ENCODE measurements at regions not wholly inside any gene's neighbourhood (a gene's known extent, or its start where the extent isn't known, plus 50 kb on each side); places are given as distances from the start of the nearest gene placed in this dataset.

DNA sequence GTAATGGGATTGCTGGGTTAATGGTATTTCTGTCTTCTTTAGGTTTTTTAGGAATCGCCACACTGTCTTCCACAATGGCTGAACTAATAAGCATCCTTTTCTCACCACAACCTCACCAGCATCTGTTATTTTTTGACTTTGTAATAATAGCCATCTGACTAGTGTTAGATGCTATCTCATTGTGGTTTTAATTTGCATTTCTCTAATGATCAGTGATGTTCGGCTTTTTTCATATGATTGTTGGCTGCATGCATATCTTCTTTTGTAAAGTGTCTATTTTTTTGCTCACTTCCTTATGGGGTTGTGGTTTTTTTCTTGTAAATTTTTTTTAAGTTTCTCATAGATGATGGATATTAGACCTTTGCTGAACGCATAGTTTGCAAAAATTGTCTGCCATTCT, 377.9 kb downstream of the GALC start:
- TF ChIP-seq, protein P1, sequence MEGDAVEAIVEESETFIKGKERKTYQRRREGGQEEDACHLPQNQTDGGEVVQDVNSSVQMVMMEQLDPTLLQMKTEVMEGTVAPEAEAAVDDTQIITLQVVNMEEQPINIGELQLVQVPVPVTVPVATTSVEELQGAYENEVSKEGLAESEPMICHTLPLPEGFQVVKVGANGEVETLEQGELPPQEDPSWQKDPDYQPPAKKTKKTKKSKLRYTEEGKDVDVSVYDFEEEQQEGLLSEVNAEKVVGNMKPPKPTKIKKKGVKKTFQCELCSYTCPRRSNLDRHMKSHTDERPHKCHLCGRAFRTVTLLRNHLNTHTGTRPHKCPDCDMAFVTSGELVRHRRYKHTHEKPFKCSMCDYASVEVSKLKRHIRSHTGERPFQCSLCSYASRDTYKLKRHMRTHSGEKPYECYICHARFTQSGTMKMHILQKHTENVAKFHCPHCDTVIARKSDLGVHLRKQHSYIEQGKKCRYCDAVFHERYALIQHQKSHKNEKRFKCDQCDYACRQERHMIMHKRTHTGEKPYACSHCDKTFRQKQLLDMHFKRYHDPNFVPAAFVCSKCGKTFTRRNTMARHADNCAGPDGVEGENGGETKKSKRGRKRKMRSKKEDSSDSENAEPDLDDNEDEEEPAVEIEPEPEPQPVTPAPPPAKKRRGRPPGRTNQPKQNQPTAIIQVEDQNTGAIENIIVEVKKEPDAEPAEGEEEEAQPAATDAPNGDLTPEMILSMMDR (IDR thresholded peaks at IDR 0.05; ENCODE audit: insufficient read depth, low read depth, low read length), result no peak
- no peak for TF ChIP-seq EZH2 (IDR thresholded peaks at IDR 0.05; ENCODE audit: insufficient read depth, low read length)
